ENCODE measurements at regions not wholly inside any gene's neighbourhood (a gene's known extent, or its start where the extent isn't known, plus 50 kb on each side); places are given as distances from the start of the nearest gene placed in this dataset.
"Not testable (repeated sequence)": the region's sequence is repeated elsewhere in the genome, so short reads cannot be mapped to it uniquely, and the experiment has no call there.

DNA sequence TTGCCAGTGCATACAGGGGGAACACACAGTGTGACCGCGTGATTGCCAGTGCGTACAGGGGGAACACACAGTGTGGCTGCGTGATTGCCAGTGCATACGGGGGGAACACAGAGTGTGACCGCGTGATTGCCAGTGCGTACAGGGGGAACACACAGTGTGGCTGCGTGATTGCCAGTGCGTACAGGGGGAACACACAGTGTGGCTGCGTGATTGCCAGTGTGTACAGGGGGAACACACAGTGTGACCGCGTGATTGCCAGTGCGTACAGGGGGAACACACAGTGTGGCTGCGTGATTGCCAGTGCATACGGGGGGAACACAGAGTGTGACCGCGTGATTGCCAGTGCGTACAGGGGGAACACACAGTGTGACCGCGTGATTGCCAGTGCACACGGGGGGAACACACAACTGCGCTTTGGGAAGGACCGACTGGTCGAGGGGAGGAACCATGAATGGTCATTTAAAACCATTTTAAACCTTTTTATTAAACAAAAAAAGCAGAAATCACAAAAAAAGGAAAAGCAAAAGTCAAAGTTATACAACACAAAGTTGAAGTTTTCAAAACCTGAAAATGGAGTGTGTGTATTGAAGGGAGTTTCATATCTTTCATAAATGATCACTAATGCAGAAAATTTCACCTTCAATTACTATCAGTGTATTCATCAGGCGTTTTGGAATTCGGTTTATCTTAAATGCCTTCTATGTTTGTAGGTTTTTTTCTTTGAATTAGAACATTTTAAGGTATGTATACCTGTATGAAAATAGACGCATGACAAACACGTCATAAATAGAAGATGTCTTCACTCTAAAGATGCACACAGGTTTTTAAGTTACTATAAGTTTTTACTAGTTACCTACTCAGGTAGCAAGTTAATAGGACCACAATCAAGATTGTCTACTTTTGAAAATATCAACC is 141.0 kb downstream of the RTP5 start:
- DNase-seq (ENCODE audit: low read depth); H3K4me3 ChIP-seq (ENCODE audit: low read length): not testable (repeated sequence)

DNA sequence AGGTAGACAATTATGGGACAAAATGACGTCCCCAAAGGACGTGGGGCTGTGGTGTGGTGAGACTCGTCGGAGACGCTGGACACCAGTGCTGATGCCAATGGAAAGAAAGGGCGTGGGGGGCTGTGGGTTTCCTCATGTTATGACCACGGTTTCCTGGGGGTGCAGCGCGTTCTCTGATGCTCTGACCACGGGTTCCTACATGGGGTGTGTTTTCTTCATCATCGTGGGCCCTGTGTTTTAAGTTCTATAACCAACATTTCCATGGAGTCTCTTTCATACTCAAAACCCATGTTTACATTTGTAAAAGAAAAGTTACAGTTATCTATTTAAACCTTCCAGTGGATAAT is 141.6 kb downstream of the RTP5 start:
- no peak overlapping the region for H3K4me3 ChIP-seq (ENCODE audit: low read length)
- TF ChIP-seq, protein P1, sequence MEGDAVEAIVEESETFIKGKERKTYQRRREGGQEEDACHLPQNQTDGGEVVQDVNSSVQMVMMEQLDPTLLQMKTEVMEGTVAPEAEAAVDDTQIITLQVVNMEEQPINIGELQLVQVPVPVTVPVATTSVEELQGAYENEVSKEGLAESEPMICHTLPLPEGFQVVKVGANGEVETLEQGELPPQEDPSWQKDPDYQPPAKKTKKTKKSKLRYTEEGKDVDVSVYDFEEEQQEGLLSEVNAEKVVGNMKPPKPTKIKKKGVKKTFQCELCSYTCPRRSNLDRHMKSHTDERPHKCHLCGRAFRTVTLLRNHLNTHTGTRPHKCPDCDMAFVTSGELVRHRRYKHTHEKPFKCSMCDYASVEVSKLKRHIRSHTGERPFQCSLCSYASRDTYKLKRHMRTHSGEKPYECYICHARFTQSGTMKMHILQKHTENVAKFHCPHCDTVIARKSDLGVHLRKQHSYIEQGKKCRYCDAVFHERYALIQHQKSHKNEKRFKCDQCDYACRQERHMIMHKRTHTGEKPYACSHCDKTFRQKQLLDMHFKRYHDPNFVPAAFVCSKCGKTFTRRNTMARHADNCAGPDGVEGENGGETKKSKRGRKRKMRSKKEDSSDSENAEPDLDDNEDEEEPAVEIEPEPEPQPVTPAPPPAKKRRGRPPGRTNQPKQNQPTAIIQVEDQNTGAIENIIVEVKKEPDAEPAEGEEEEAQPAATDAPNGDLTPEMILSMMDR (conservative IDR thresholded peaks at IDR 0.05; ENCODE audit: low read depth, low read length), result no peak
- no peak for DNase-seq (ENCODE audit: low read depth)

DNA sequence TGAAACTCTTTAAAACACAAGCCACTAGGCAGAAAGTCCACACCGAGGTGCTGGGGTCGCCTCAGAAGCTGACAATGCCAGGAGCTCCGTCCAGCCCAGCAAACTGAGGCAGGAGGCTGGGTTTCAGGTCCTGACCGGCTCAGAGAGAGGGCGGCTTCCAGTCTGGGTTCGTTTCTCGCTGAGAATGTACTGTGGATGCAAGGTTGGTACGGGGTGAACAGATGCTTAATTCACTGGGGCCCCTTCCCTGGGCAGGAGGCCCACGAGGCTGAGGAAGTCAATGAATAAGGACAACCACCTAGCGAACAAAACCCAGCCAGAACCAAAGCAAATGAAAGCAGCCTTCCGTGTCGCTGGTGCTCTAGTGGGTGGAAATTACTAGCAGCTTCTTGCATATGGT is 142.0 kb downstream of the RTP5 start:
- H3K4me3 ChIP-seq (ENCODE audit: low read length), result no peak overlapping the region
- TF ChIP-seq, protein P1 (conservative IDR thresholded peaks at IDR 0.05; ENCODE audit: low read depth, low read length), result no peak
- DNase-seq (ENCODE audit: low read depth), result no peak

DNA sequence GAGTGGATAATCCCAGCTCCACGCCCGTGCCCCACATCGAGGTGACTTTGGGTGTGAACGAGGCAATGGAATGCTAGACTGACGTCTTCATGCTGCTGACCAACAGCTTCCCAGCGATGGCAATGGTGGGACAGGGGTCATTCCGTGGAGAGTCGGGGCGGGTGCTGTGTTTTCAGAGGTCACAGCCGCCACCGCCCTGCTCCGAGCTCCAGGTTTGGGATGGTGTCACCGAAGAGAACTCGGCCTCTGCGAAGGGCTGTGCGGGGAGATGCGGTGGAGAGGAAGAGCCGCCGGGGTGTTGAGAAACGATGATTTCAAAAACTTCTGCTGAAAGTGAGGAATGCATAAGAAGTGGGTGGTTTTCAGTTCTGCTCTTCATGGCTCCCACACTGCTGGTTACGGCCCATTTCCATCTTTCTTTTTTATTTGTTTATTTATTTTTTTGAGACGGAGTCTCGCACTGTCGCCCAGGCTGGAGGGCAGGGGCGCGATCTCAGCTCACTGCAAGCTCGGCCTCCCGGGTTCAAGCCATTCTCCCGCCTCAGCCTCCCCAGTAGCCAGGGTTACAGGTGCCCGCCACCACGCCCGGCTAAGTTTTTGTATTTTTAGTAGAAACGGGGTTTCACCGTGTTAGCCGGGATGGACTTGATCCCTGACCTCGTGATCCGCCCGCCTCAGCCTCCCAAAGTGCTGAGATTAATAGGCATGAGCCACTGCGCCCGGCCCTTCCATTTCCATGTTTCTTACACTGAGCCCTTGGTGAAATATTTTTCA is 142.6 kb downstream of the RTP5 start:
- no peak for DNase-seq (ENCODE audit: low read depth)
- TF ChIP-seq, protein P1 (conservative IDR thresholded peaks at IDR 0.05; ENCODE audit: low read depth, low read length), result no peak
- H3K4me3 ChIP-seq (ENCODE audit: low read length), result no peak overlapping the region

DNA sequence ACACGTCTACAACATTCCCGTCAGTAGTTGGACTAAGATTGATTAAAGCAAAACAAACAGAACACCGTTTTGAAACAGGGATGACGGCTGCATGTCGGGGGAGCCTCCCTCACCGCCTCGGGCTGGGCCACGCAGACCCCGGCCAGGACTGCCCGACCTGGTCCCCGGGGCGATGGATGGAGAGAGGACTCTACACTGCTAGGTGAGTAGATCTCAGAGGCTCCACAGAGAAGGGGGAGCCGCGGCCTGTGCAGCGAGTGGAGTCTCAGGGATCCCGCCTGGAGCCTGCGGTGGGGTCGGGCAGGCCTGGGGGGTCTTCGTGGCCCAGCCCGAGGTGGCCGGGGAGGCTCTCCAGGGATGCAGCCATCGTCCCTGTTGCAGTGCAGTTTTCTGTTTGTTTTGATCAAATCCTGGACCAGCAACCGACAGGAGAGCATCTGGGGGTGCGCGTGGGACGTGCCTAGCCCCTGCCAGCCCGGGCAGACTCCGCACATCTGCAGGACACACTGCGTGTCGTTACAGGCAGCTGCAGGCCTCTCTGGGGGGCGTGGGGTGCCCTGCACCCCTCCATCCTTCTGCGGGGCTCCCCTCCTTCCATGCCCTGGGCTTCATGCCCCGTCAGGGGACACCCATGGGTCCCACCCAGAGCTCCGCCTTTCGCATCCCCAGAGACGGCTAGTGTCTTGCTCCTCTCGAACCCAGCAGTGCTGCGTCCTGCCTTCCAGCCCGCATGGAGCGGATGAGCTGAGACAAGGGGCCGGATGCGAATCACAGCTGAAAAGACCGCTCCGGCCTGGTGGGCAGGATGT is 143.6 kb downstream of the RTP5 start:
- DNase-seq (ENCODE audit: low read depth), result no peak
- TF ChIP-seq, protein P1 (conservative IDR thresholded peaks at IDR 0.05; ENCODE audit: low read depth, low read length), result no peak
- H3K4me3 ChIP-seq (ENCODE audit: low read length), result no peak overlapping the region

DNA sequence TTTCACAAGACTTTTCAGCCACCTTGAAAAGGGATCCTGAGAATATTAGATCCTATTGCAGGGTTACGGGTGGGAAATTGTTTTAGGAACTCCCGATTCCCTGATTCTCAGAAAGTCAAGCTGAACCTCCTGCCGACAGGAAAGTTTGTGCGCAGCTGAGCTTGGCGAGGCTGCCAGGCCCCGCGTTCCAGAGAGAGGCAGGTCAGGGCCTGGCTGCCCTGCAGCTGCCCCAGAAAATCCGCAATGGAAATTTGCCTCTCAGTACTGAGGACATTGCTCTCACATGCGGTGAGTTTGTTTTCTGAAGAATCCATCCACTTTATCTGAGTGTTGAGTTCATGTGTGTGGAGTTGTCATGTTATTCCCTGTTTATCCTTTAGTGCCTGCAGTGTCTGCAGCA is 144.2 kb downstream of the RTP5 start:
- no peak for DNase-seq (ENCODE audit: low read depth)
- TF ChIP-seq, protein P1 (conservative IDR thresholded peaks at IDR 0.05; ENCODE audit: low read depth, low read length), result no peak
- H3K4me3 ChIP-seq (ENCODE audit: low read length), result no peak overlapping the region
